ENCODE measurements at regions not wholly inside any gene's neighbourhood (a gene's known extent, or its start where the extent isn't known, plus 50 kb on each side); places are given as distances from the start of the nearest gene placed in this dataset.

DNA sequence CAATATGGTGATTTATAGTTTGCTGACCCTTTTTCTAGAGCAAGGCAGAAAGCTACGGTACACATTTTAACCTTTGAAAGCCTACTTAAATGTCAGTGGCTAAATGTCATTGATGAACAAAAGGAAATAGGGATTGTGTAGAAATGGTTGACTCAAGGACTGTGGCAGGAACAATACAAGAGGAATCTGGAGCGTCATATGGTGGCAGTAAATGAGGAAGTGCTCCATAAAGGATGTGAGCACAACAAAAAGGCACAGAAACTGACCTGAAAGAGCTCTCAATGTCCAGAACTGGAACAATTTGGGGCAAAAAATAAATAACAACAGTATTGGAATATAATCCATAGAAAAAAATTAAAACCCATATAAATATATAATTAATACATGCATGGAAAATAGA is 443.9 kb upstream of the VRK2 start:
- Histone ChIP-seq H3K36me3 (no peaks in the 10 kb centered on the region), H3K27me3 (no peaks in the 10 kb centered on the region), H3K27ac (no peak overlapping the region), H3K4me1 (no peaks in the 10 kb centered on the region), H3K4me3 (no peak overlapping the region), H3K9me3 (peaks cover 0 to 6% (median 0%) of the 10 kb centered on the region in 4 donors)
- no peak for TF ChIP-seq EP300 (IDR thresholded peaks at IDR 0.05)
- TF ChIP-seq, protein P1, sequence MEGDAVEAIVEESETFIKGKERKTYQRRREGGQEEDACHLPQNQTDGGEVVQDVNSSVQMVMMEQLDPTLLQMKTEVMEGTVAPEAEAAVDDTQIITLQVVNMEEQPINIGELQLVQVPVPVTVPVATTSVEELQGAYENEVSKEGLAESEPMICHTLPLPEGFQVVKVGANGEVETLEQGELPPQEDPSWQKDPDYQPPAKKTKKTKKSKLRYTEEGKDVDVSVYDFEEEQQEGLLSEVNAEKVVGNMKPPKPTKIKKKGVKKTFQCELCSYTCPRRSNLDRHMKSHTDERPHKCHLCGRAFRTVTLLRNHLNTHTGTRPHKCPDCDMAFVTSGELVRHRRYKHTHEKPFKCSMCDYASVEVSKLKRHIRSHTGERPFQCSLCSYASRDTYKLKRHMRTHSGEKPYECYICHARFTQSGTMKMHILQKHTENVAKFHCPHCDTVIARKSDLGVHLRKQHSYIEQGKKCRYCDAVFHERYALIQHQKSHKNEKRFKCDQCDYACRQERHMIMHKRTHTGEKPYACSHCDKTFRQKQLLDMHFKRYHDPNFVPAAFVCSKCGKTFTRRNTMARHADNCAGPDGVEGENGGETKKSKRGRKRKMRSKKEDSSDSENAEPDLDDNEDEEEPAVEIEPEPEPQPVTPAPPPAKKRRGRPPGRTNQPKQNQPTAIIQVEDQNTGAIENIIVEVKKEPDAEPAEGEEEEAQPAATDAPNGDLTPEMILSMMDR (IDR thresholded peaks at IDR 0.05): no peak
- DNase-seq (ENCODE audit: low spot score in 2 of 2): no peak
- 26% methylated on average over 2 of the region's 2 CpGs for WGBS, 2 donors

DNA sequence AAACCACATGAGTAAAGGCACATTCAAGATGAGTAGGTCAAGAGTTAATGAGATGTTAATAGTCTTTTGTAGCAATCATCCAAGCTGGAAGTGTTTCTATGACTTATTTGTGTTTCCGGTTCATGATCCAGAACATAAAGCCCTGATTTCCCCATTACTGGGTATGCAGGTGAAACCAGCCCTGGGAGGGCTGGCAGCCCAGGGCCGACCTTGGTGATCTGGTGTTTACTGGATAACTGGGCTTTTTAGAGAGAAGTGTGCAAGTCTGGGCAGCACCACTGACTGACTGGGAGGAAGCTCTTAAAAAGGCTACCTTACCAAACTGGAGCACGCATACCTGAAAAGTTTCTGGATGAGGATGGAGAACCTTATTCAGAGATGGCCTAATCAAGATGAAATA is 431.6 kb upstream of the VRK2 start:
- Histone ChIP-seq H3K4me1 (no peaks in the 10 kb centered on the region), H3K27ac (no peak overlapping the region), H3K36me3 (no peaks in the 10 kb centered on the region), H3K4me3 (no peak overlapping the region), H3K27me3 (no peaks in the 10 kb centered on the region), H3K9me3 (peaks cover 0 to under 1% (median 0%) of the 10 kb centered on the region in 4 donors)
- WGBS, 2 donors: 74 to 91% methylated on average over 3 of the region's 3 CpGs
- no peak for DNase-seq (ENCODE audit: low spot score in 2 of 2)
- TF ChIP-seq, protein P1 (IDR thresholded peaks at IDR 0.05): no peak
- TF ChIP-seq EP300 (IDR thresholded peaks at IDR 0.05) (no peak), POLR2A (IDR thresholded peaks at IDR 0.05) (no peak)

DNA sequence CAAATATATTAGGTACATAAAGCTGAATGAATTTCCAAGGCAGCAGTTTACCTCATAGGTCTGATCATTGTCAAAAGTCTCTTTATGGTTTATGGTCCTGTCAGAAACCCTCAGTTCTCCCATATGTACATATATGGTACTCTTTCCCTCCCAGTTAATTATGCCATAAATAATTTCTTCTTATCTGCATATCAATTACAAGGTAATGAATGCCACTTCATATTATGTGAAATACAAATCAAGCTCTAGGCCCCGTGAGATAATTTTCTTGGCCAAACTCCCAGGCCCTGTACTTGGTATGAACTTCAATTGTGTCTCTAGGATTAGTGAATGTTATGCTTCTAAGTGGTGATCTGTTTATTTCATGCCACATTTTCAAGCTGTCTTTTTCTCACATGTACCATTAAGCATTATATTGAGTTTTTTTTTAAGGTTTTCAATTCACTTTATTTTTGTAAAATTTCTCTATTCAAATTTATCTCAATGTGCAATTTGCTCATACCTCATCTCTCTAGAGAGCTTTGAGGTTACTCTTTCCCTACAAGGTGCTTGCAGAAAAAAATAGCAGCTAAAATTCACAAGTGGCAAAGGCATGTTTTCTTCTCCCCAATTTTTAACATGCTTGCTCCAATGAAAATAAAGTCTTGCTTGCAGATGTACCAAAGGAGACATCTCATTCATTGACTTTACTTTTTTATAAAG is 430.6 kb upstream of the VRK2 start:
- TF ChIP-seq EP300 (IDR thresholded peaks at IDR 0.05): no peak
- Histone ChIP-seq H3K36me3 (no peaks in the 10 kb centered on the region), H3K9me3 (no peaks in the 10 kb centered on the region), H3K4me1 (no peaks in the 10 kb centered on the region), H3K27me3 (no peaks in the 10 kb centered on the region), H3K27ac (no peak overlapping the region), H3K4me3 (no peak overlapping the region)
- no peak for DNase-seq (ENCODE audit: low spot score in 2 of 2)
- WGBS, 2 donors: 29 to 32% methylated on average over 1 of the region's 1 CpG

DNA sequence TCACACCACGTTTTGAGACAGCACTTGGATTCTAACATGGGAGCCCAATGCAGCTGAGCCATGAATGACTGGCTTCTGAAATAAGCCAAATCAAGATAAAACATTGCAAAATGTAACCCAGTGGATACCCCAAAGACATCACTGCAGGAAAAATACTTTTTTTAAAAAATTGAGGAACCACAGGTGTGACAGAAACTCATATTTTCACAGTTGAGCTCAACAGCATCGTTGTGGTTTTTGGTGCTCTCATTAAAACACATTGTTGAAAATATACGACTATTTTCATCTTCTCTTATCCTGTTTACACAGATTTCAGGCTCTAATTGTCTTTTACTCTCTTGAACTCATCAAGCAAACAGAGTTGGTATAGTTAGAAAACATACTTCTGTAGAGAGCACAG is 429.3 kb upstream of the VRK2 start:
- H3K27me3 ChIP-seq: no peaks in the 10 kb centered on the region
- no peaks in the 10 kb centered on the region for H3K9me3 ChIP-seq
- WGBS, 2 donors: 52 to 57% methylated on average over 3 of the region's 3 CpGs
- H3K4me3 ChIP-seq: no peak overlapping the region
- DNase-seq (ENCODE audit: low spot score in 2 of 2): no peak
- no peak overlapping the region for H3K27ac ChIP-seq
- H3K4me1 ChIP-seq: no peaks in the 10 kb centered on the region
- H3K36me3 ChIP-seq: no peaks in the 10 kb centered on the region
- TF ChIP-seq, protein P1 (IDR thresholded peaks at IDR 0.05): no peak
- TF ChIP-seq EP300 (IDR thresholded peaks at IDR 0.05) (no peak), POLR2A (IDR thresholded peaks at IDR 0.05) (no peak)

DNA sequence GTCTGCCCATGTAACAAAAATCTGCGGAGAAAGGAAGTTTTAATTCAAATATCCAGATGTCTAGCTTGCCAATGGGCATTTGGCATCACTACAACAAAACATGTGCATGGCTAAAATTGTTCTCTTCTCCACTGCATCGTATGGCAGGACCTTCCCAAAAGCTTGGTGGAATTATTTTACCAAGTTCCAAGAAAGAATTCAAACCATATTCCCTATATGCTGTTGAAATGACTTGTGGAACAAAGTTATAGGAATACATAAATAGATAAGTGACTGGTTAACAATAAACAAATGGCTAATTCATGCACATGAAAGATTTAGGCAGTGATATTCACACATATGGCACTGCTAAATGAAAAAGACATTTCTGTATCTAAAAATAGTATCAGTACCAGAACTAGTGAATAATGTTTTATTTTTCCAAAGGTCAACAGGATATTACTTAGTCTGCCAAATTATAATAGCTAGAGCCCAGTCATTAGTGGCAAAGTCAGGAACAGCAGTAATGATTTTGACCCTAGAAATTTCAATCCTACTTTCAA is 425.4 kb upstream of the VRK2 start:
- Histone ChIP-seq H3K36me3 (no peaks in the 10 kb centered on the region), H3K9me3 (no peaks in the 10 kb centered on the region), H3K4me3 (no peak overlapping the region), H3K27ac (no peak overlapping the region), H3K27me3 (no peaks in the 10 kb centered on the region), H3K4me1 (no peaks in the 10 kb centered on the region)
- no peak for DNase-seq (ENCODE audit: low spot score in 2 of 2)
- TF ChIP-seq EP300 (IDR thresholded peaks at IDR 0.05) (no peak), POLR2A (IDR thresholded peaks at IDR 0.05) (no peak)
- TF ChIP-seq, protein P1 (IDR thresholded peaks at IDR 0.05): no peak
- 24 to 44% methylated on average over 2 of the region's 2 CpGs for WGBS, 2 donors

Data from tibial nerve (tissue), 4 donors.